Astrocyte (in vitro differentiated cells and primary cell): ENCODE measurements at regions not wholly inside any gene's neighbourhood (a gene's known extent, or its start where the extent isn't known, plus 50 kb on each side); places are given as distances from the start of the nearest gene placed in this dataset.

Experiments
- DNase-seq: peaks from one replicate; pipeline ENCODE4 v3.0.0-alpha.2; 2010; ENCODE audit warnings: low read depth
- FAIRE-seq: peaks from 2 replicates; lab custom pipeline; 2011; peaks lifted over from hg19 to GRCh38; lab: Jason Lieb, UNC
- H2AFZ ChIP-seq: 2 replicates; pipeline ENCODE4 v1.6.0; 2012; ENCODE audit warnings: low read depth, low read length, inconsistent platforms
- H3K27ac ChIP-seq: 2 replicates; pipeline ENCODE4 v1.5.1; 2011; ENCODE audit warnings: low read depth, low read length, inconsistent platforms
- H3K27me3 ChIP-seq: 2 replicates; pipeline ENCODE4 v1.6.0; 2011; ENCODE audit warnings: low read length, inconsistent platforms; ENCODE audit not compliant: insufficient read depth
- H3K36me3 ChIP-seq: 2 replicates; pipeline ENCODE4 v1.5.1; 2011; ENCODE audit warnings: low read length, inconsistent platforms; ENCODE audit not compliant: insufficient read depth
- H3K4me1 ChIP-seq: 2 replicates; pipeline ENCODE4 v1.5.1; 2011; ENCODE audit warnings: low read length, inconsistent platforms; ENCODE audit not compliant: insufficient read depth
- H3K4me2 ChIP-seq: 2 replicates; pipeline ENCODE4 v1.6.0; 2012; ENCODE audit warnings: low read length, inconsistent platforms
- H3K4me3 ChIP-seq: 2 replicates; pipeline ENCODE4 v1.5.1; 2011; ENCODE audit warnings: low read depth, mild to moderate bottlenecking, low read length, inconsistent platforms; ENCODE audit not compliant: insufficient read depth
- H3K79me2 ChIP-seq: 2 replicates; pipeline ENCODE4 v1.6.0; 2012; ENCODE audit warnings: mild to moderate bottlenecking, low read length, inconsistent platforms; ENCODE audit not compliant: insufficient read depth
- H3K9ac ChIP-seq: 2 replicates; pipeline ENCODE4 v1.6.0; 2012; ENCODE audit warnings: mild to moderate bottlenecking, low read length, inconsistent platforms
- H3K9me3 ChIP-seq: 2 replicates; pipeline ENCODE4 v1.5.1; 2012; ENCODE audit warnings: low read depth, mild to moderate bottlenecking, low read length, inconsistent platforms; ENCODE audit not compliant: insufficient read depth
- H4K20me1 ChIP-seq: 2 replicates; pipeline ENCODE4 v1.6.0; 2012; ENCODE audit warnings: low read length, inconsistent platforms; ENCODE audit not compliant: insufficient read depth
- H3K27ac Mint-ChIP-seq: one replicate; pipeline ENCODE4 v1.8.0; 2021; ENCODE audit warnings: mild to moderate bottlenecking, mixed read lengths; ENCODE audit not compliant: unreplicated experiment
- H3K27me3 Mint-ChIP-seq: one replicate; pipeline ENCODE4 v1.8.0; 2021; ENCODE audit warnings: low read depth, mixed read lengths; ENCODE audit not compliant: unreplicated experiment
- H3K36me3 Mint-ChIP-seq: one replicate; pipeline ENCODE4 v1.8.0; 2021; ENCODE audit warnings: low read depth, mixed read lengths; ENCODE audit not compliant: unreplicated experiment
- H3K4me1 Mint-ChIP-seq: one replicate; pipeline ENCODE4 v1.8.0; 2021; ENCODE audit warnings: low read depth, mixed read lengths; ENCODE audit not compliant: unreplicated experiment
- H3K4me3 Mint-ChIP-seq: one replicate; pipeline ENCODE4 v1.8.0; 2021; ENCODE audit warnings: mild to moderate bottlenecking, moderate library complexity, mixed read lengths; ENCODE audit not compliant: unreplicated experiment
- H3K9me3 Mint-ChIP-seq: one replicate; pipeline ENCODE4 v1.8.0; 2021; ENCODE audit warnings: mild to moderate bottlenecking, mixed read lengths; ENCODE audit not compliant: unreplicated experiment
- EZH2 ChIP-seq: IDR thresholded peaks from 2 replicates; pipeline ENCODE4 v1.6.1; 2012; ENCODE audit warnings: mild to moderate bottlenecking, low read length, inconsistent platforms; ENCODE audit not compliant: insufficient read depth
- TF ChIP-seq, protein P1 (sequence below): IDR thresholded peaks from 2 replicates; pipeline ENCODE4 v1.5.1; 2011; ENCODE audit warnings: low read depth, mild to moderate bottlenecking, inconsistent platforms, low read length, moderate library complexity; ENCODE audit not compliant: insufficient read depth

- no peaks in the 10 kb centered on the region for H3K79me2 ChIP-seq
- FAIRE-seq (no peak), DNase-seq (no peak)
- Mint-ChIP-seq H3K4me1 (no peaks in the 10 kb centered on the region), H3K9me3 (peaks cover 5% of the 10 kb centered on the region), H3K36me3 (no peaks in the 10 kb centered on the region), H3K4me3 (no peak overlapping the region), H3K27me3 (no peaks in the 10 kb centered on the region), H3K27ac (no peak overlapping the region)
- peaks cover 2% of the 10 kb centered on the region for H3K27me3 ChIP-seq
- H3K4me3 ChIP-seq: no peak overlapping the region
- H3K9me3 ChIP-seq: no peaks in the 10 kb centered on the region
- H3K36me3 ChIP-seq: no peaks in the 10 kb centered on the region
- no peaks in the 10 kb centered on the region for H4K20me1 ChIP-seq
- H2AFZ ChIP-seq: no peak overlapping the region
- H3K27ac ChIP-seq: no peak overlapping the region
- H3K4me1 ChIP-seq: no peaks in the 10 kb centered on the region
- no peak overlapping the region for H3K4me2 ChIP-seq
- H3K9ac ChIP-seq: no peak overlapping the region
- TF ChIP-seq EZH2: no peak
- TF ChIP-seq, protein P1, sequence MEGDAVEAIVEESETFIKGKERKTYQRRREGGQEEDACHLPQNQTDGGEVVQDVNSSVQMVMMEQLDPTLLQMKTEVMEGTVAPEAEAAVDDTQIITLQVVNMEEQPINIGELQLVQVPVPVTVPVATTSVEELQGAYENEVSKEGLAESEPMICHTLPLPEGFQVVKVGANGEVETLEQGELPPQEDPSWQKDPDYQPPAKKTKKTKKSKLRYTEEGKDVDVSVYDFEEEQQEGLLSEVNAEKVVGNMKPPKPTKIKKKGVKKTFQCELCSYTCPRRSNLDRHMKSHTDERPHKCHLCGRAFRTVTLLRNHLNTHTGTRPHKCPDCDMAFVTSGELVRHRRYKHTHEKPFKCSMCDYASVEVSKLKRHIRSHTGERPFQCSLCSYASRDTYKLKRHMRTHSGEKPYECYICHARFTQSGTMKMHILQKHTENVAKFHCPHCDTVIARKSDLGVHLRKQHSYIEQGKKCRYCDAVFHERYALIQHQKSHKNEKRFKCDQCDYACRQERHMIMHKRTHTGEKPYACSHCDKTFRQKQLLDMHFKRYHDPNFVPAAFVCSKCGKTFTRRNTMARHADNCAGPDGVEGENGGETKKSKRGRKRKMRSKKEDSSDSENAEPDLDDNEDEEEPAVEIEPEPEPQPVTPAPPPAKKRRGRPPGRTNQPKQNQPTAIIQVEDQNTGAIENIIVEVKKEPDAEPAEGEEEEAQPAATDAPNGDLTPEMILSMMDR: no peak
Measured at GRCh38 chr1:38396606-38397005, 350.0 kb upstream of the POU3F1 start.

DNA sequence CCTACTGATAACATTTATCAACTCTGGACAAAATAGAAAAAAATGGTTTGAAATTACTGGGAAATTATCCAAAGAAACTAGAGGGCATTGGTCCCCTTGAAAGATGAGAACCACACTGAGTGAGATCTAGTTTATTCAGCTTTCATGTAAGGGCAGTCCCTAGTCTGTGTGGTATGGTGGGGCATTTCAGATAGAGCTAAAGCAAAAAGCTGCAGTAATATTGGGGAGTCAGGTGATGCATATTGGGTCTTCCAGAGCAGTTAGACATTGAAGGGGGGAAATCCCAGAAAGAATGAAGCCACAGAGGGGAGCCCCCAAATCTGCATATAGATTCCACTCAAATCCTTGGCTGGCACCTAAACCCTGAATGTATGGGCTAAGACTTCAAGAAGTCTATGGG, 347.7 kb upstream of the POU3F1 start:
- Histone ChIP-seq H3K27me3 (peaks cover 2% of the 10 kb centered on the region), H3K4me2 (no peak overlapping the region), H3K4me3 (no peak overlapping the region), H3K36me3 (no peaks in the 10 kb centered on the region), H3K4me1 (no peaks in the 10 kb centered on the region), H3K79me2 (no peaks in the 10 kb centered on the region), H2AFZ (no peak overlapping the region), H3K27ac (no peak overlapping the region), H4K20me1 (no peaks in the 10 kb centered on the region), H3K9me3 (no peaks in the 10 kb centered on the region), H3K9ac (no peak overlapping the region)
- DNase-seq: no peak
- H3K9me3 Mint-ChIP-seq: peaks cover 5% of the 10 kb centered on the region
- no peaks in the 10 kb centered on the region for H3K27me3 Mint-ChIP-seq
- TF ChIP-seq, protein P1: no peak
- no peak for TF ChIP-seq EZH2
- no peaks in the 10 kb centered on the region for H3K4me1 Mint-ChIP-seq
- no peak for FAIRE-seq
- H3K4me3 Mint-ChIP-seq: no peak overlapping the region
- no peak overlapping the region for H3K27ac Mint-ChIP-seq
- H3K36me3 Mint-ChIP-seq: no peaks in the 10 kb centered on the region

DNA sequence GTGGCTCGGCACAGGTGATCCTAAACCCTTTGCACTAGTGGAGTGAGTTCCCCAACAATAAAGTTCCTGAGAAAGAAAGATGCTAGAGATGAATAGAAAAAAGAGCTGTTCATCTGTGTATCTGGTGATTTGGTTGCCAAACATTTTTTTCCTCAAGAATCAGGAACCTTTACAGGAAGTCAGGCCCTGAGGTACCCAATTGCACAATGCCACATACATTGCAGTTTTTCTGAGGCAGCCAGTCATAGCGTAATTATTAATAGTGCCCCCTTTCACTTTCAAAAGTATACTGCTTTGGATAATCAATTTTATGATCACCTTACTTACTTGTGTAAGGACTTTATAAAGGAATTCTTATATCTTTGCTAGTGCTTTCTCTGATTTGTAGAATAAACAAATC, 346.3 kb upstream of the POU3F1 start:
- FAIRE-seq (no peak), DNase-seq (no peak)
- Histone ChIP-seq H3K27me3 (peaks cover 2% of the 10 kb centered on the region), H3K36me3 (no peaks in the 10 kb centered on the region), H3K27ac (no peak overlapping the region), H4K20me1 (no peaks in the 10 kb centered on the region), H3K4me2 (no peak overlapping the region), H3K9me3 (no peaks in the 10 kb centered on the region), H2AFZ (no peak overlapping the region), H3K4me1 (no peaks in the 10 kb centered on the region), H3K9ac (no peak overlapping the region), H3K79me2 (no peaks in the 10 kb centered on the region), H3K4me3 (no peak overlapping the region)
- Mint-ChIP-seq H3K27me3 (no peaks in the 10 kb centered on the region), H3K27ac (no peak overlapping the region), H3K4me1 (no peaks in the 10 kb centered on the region), H3K4me3 (no peak overlapping the region), H3K9me3 (peaks cover 5% of the 10 kb centered on the region), H3K36me3 (no peaks in the 10 kb centered on the region)
- TF ChIP-seq, protein P1: no peak
- TF ChIP-seq EZH2: no peak
